HUES64 (cell line): ENCODE measurements at regions not wholly inside any gene's neighbourhood (a gene's known extent, or its start where the extent isn't known, plus 50 kb on each side); places are given as distances from the start of the nearest gene placed in this dataset.

Experiments
- H3K27ac ChIP-seq: 2 replicates; pipeline ENCODE4 v1.7.0; 2013; ENCODE audit warnings: low read depth, low read length, inconsistent platforms
- H3K27me3 ChIP-seq: 2 replicates; pipeline ENCODE4 v1.6.1; 2013; ENCODE audit warnings: mild to moderate bottlenecking, low read length; ENCODE audit not compliant: insufficient read depth
- H3K36me3 ChIP-seq: 2 replicates; pipeline ENCODE4 v1.6.1; 2013; ENCODE audit warnings: mild to moderate bottlenecking, low read length; ENCODE audit not compliant: insufficient read depth
- H3K4me1 ChIP-seq: 2 replicates; pipeline ENCODE4 v1.6.1; 2013; ENCODE audit warnings: mild to moderate bottlenecking, low read length, moderate library complexity; ENCODE audit not compliant: insufficient read depth
- H3K4me3 ChIP-seq: 2 replicates; pipeline ENCODE4 v1.5.1; 2013; ENCODE audit warnings: mild to moderate bottlenecking, low read length, moderate library complexity
- H3K9ac ChIP-seq: 2 replicates; pipeline ENCODE4 v1.6.1; 2013; ENCODE audit warnings: mild to moderate bottlenecking, low read depth, low read length
- H3K9me3 ChIP-seq: 2 replicates; pipeline ENCODE4 v1.6.1; 2013; ENCODE audit warnings: low read depth, low read length; ENCODE audit not compliant: insufficient read depth
- WGBS: fragments of 150-250, 120-280 bp; methylation state at CpG from one replicate; pipeline ENCODE4 v1.1.7; 2013; ENCODE audit warnings: missing lambda C conversion rate; 5-methylcytosine and 5-hydroxymethylcytosine counted together

- Histone ChIP-seq H3K4me3 (no peak overlapping the region), H3K4me1 (no peaks in the 10 kb centered on the region), H3K27ac (no peak overlapping the region), H3K36me3 (no peaks in the 10 kb centered on the region), H3K27me3 (no peaks in the 10 kb centered on the region), H3K9me3 (no peaks in the 10 kb centered on the region), H3K9ac (no peak overlapping the region)
- WGBS, result 98% methylated on average over 3 of the region's 3 CpGs
Measured at GRCh38 chr14:27435923-27436670, 838.3 kb upstream of the NOVA1 start.

DNA sequence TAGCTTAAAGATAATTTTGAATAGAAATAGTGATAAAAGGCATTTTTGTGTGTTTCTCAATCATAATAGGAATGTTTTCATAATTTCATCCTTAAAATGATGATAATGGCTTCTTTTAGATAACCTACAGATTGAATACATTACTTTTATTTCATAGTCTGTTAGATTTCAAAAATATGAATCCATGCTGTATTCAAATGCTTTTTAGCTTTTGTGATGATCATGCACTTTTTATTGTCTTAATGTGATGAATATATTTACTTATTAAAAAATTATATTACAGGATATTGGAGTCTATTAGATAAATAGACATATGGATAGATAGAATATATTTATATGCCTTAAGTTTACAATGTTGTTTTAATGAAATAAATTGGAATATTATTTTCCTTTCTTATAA is 886.8 kb upstream of the NOVA1 start:
- H3K9me3 ChIP-seq, result no peaks in the 10 kb centered on the region
- no peaks in the 10 kb centered on the region for H3K27me3 ChIP-seq
- H3K4me3 ChIP-seq, result no peak overlapping the region
- H3K4me1 ChIP-seq, result peaks cover 3% of the 10 kb centered on the region; the same call in 1 of the 2 replicates
- H3K27ac ChIP-seq, result no peak overlapping the region
- H3K9ac ChIP-seq, result no peak overlapping the region
- H3K36me3 ChIP-seq, result no peaks in the 10 kb centered on the region

GRCh38 chr14:27485193-27485592 is 887.4 kb upstream of the NOVA1 start:
- H3K9me3 ChIP-seq, result no peaks in the 10 kb centered on the region
- no peak overlapping the region for H3K9ac ChIP-seq

GRCh38 chr14:27506272-27506671 is 908.4 kb upstream of the NOVA1 start:
- H3K9ac ChIP-seq, result no peak overlapping the region
- peaks cover 10% of the 10 kb centered on the region; the same call in 1 of the 2 replicates for H3K9me3 ChIP-seq
- H3K36me3 ChIP-seq, result no peaks in the 10 kb centered on the region
- H3K4me3 ChIP-seq, result no peak overlapping the region
- H3K27ac ChIP-seq, result no peak overlapping the region
- H3K27me3 ChIP-seq, result no peaks in the 10 kb centered on the region
- H3K4me1 ChIP-seq, result no peaks in the 10 kb centered on the region
- 89% methylated on average over 1 of the region's 1 CpG for WGBS

More at GRCh38 chr14:27485193-27485592, 887.4 kb upstream of the NOVA1 start:
- H3K4me1 ChIP-seq, result peaks cover 3% of the 10 kb centered on the region; the same call in 1 of the 2 replicates
- H3K27me3 ChIP-seq, result no peaks in the 10 kb centered on the region
- H3K4me3 ChIP-seq, result no peak overlapping the region
- H3K27ac ChIP-seq, result no peak overlapping the region
- H3K36me3 ChIP-seq, result no peaks in the 10 kb centered on the region

- Histone ChIP-seq H3K36me3 (no peaks in the 10 kb centered on the region), H3K9ac (no peak overlapping the region), H3K9me3 (no peaks in the 10 kb centered on the region), H3K4me1 (no peaks in the 10 kb centered on the region), H3K27ac (no peak overlapping the region), H3K4me3 (no peak overlapping the region), H3K27me3 (no peaks in the 10 kb centered on the region)
- WGBS, result 65% methylated on average over 1 of the region's 1 CpG
Measured at GRCh38 chr14:27528328-27528727, 930.5 kb upstream of the NOVA1 start.

- H3K36me3 ChIP-seq, result 0 out of 2 replicates have a peak, but pooled peaks cover 3% of the 10 kb centered on the region
- 94% methylated on average over 3 of the region's 3 CpGs for WGBS
- H3K27me3 ChIP-seq, result no peaks in the 10 kb centered on the region
- no peak overlapping the region for H3K4me3 ChIP-seq
- H3K9me3 ChIP-seq, result peaks cover 7% of the 10 kb centered on the region; the same call in 1 of the 2 replicates
- no peak overlapping the region for H3K27ac ChIP-seq
- H3K4me1 ChIP-seq, result no peaks in the 10 kb centered on the region
- H3K9ac ChIP-seq, result no peak overlapping the region
Measured at GRCh38 chr14:27536748-27537147, 938.9 kb upstream of the NOVA1 start.

- Histone ChIP-seq H3K4me3 (no peak overlapping the region), H3K4me1 (no peaks in the 10 kb centered on the region; the same call in 1 of the 2 replicates), H3K9me3 (peaks cover 9% of the 10 kb centered on the region; the same call in 1 of the 2 replicates), H3K27me3 (no peaks in the 10 kb centered on the region), H3K36me3 (no peaks in the 10 kb centered on the region), H3K27ac (no peak overlapping the region), H3K9ac (no peak overlapping the region)
- WGBS, result 95% methylated on average over 2 of the region's 2 CpGs
Measured at GRCh38 chr14:27546111-27546510, 948.3 kb upstream of the NOVA1 start.

DNA sequence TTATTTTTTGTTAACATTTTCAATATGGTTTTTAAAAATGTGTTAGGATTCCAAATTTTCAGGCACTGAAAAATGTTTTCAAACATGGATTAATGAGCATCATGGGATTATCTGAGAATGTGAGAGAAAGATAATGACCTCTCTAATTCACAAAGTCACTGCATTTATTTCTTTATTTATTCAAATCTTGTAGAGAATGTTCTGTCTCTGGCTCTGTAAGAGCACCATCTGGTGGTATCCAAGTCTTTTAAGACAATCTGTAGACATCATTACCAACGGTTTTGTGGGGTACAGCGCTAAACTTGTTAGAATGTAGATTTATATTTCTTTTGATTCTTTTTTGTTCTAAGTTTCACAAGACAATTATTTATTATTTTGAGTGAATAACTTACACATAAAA is 956.0 kb upstream of the NOVA1 start:
- WGBS, result 40% methylated on average over 1 of the region's 2 CpGs
- no peak overlapping the region for H3K27ac ChIP-seq
- no peaks in the 10 kb centered on the region; the same call in 1 of the 2 replicates for H3K4me1 ChIP-seq

GRCh38 chr14:27557445-27557844 is 959.6 kb upstream of the NOVA1 start:
- no peaks in the 10 kb centered on the region for H3K27me3 ChIP-seq
- H3K4me3 ChIP-seq, result no peak overlapping the region
- H3K9me3 ChIP-seq, result no peaks in the 10 kb centered on the region
- no peak overlapping the region for H3K27ac ChIP-seq
- no peaks in the 10 kb centered on the region for H3K36me3 ChIP-seq
- H3K4me1 ChIP-seq, result no peaks in the 10 kb centered on the region
- no peak overlapping the region for H3K9ac ChIP-seq
- no CpG with 5 or more reads among the region's 2 CpGs for WGBS

More for the DNA sequence above, 956.0 kb upstream of the NOVA1 start:
- no peak overlapping the region for H3K4me3 ChIP-seq
- peaks cover 5% of the 10 kb centered on the region; the same call in 1 of the 2 replicates for H3K9me3 ChIP-seq
- H3K36me3 ChIP-seq, result no peaks in the 10 kb centered on the region
- H3K9ac ChIP-seq, result no peak overlapping the region
- H3K27me3 ChIP-seq, result no peaks in the 10 kb centered on the region

DNA sequence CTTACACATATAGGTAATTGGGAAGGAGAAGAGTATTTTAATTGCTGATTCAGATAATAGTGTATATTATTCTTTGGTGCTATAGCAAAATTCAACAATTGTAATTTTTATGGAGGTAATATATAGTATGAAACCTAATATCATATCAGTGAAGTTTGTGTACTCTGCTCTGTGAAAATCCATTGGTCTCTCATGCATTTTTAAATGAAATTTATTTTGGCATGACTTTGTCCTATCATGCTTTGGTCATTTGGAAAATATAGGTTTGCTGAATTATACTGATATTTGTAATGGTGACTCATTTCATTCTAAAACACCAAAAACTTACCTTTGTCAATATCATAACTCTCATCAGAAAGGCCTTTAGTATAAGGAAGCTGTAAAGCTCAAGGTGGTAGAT is 962.0 kb upstream of the NOVA1 start:
- H3K9me3 ChIP-seq, result no peaks in the 10 kb centered on the region

GRCh38 chr14:27566843-27567382 is 969.1 kb upstream of the NOVA1 start:
- no peak overlapping the region for H3K9ac ChIP-seq
- no peaks in the 10 kb centered on the region for H3K36me3 ChIP-seq
- 90% methylated on average over 1 of the region's 1 CpG for WGBS
- H3K4me3 ChIP-seq, result no peak overlapping the region
- H3K27me3 ChIP-seq, result no peaks in the 10 kb centered on the region
- H3K9me3 ChIP-seq, result no peaks in the 10 kb centered on the region
- H3K4me1 ChIP-seq, result no peaks in the 10 kb centered on the region
- H3K27ac ChIP-seq, result no peak overlapping the region

More for the DNA sequence above, 962.0 kb upstream of the NOVA1 start:
- no peaks in the 10 kb centered on the region for H3K36me3 ChIP-seq
- no peaks in the 10 kb centered on the region for H3K27me3 ChIP-seq
- H3K27ac ChIP-seq, result no peak overlapping the region
- no peaks in the 10 kb centered on the region for H3K4me1 ChIP-seq
- no peak overlapping the region for H3K4me3 ChIP-seq
- no peak overlapping the region for H3K9ac ChIP-seq
